ENCODE measurements at regions not wholly inside any gene's neighbourhood (a gene's known extent, or its start where the extent isn't known, plus 50 kb on each side); places are given as distances from the start of the nearest gene placed in this dataset.
"Not testable (repeated sequence)": the region's sequence is repeated elsewhere in the genome, so short reads cannot be mapped to it uniquely, and the experiment has no call there.

DNA sequence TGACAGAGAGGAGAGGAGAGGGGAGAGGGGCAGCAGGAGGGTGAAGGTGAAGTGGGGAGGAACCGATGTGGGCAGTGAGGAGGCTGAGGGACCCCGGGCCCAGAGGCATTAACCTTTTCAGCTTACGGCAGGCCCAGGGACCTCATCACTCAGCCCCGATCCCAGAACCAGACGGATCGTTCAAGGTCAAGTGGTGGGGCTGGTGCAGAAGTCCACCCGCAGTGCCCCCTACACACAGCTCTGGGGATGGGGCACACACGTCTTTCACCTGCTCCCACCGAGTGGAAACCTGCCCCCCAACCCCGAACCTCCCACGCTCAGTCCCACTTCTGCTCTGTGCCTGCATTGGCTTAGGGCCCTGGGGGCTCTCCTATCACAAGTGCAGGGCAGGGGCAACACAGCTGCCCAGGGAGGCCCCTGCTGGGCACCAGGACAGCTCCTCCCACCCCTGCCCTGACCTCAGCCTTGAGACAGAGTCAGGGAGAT, 81.9 kb upstream of the GOLGA6L4 start:
- DNase-seq (ENCODE audit: low spot score) = not testable (repeated sequence)

- not testable (repeated sequence) for DNase-seq (ENCODE audit: low spot score)
Measured at GRCh38 chr15:84154314-84154713, 81.3 kb upstream of the GOLGA6L4 start.

GRCh38 chr15:84154787-84155186, 80.8 kb upstream of the GOLGA6L4 start:
- not testable (repeated sequence) for DNase-seq (ENCODE audit: low spot score)

- not testable (repeated sequence) for DNase-seq (ENCODE audit: low spot score)
Measured at GRCh38 chr15:84155792-84156587, 79.6 kb upstream of the GOLGA6L4 start.

DNA sequence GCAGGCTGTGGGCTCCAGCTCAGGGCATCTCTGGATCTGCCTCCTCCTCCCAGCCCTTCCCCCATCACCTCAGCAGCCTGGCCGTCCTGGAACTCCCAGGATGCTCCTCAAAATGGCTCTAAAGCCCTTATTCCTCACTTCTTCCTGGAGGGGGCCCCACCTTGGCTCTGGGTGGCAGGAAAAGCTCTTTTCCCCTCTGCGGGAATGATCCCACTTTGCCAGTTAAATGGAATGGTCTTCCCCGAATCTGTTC, 79.1 kb upstream of the GOLGA6L4 start:
- DNase-seq (ENCODE audit: low spot score) = not testable (repeated sequence)

- not testable (repeated sequence) for DNase-seq (ENCODE audit: low spot score)
Measured at GRCh38 chr15:84157056-84157632, 78.4 kb upstream of the GOLGA6L4 start.

GRCh38 chr15:84157857-84158256, 77.7 kb upstream of the GOLGA6L4 start:
- not testable (repeated sequence) for DNase-seq (ENCODE audit: low spot score)

DNA sequence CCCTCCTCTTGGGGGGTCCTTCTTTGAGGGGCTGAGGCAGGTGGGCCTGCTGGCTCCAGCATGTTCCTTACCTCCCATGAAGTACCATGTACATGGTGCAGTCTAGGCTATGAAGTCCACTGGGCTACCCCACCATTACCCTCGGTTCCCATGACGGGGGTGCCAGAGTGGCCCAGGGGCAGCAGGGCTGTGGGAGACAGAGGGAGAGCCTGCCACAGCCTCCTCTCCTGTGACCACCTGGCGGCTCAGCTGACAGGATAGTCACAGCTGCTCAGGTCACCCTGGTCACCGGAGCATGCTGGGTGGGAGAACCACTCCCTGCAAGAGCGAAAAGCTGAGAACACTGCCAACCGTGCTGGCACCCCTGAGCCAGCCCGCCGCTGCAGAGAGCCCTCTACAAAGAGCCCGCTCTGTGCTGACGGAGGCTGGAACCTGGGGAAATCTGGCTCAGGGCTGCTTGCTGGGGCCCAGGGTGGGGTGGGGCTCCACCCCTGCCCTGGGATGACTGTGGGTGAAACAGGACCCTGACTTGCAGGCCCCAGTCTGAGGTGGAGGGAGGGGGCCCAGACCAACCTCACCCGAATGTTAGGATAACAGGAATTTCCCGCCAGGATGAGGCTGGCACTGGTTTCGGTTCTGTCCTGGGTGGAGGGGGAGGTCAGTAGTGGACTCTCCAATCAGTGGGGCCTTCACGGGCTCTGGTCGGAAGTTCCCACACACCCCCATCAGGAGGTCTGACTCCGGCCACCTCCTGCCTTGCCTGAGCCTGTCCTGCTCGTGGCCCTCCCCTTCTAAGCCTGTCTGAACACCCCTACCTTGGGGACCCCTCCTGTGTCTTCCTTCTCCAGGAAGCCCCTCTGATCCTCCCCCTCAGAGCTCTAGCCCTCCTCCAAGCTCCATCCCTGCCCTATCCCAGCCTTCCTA, 76.0 kb upstream of the GOLGA6L4 start:
- DNase-seq (ENCODE audit: low spot score) = not testable (repeated sequence)

- not testable (repeated sequence) for DNase-seq (ENCODE audit: low spot score)
Measured at GRCh38 chr15:84164423-84165292, 70.9 kb upstream of the GOLGA6L4 start.

DNA sequence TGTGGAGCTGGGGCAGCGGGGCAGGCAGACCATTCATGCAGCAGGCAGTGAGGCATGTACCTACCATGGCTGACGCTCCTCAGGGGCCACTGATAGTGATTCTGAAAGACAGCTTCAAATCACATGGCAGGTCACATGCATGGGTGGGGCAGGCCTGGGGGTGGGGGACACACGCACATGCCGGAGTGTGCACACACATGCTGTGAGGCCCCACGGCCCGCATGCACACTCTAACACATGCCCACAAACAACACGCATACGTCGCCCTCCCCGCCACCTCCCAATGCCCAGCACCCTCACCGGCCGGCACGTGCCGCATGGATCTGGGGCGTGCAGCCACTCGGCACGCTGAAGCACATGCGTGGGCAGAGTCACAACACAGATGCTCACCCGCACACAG, 65.5 kb upstream of the GOLGA6L4 start:
- DNase-seq (ENCODE audit: low spot score) = not testable (repeated sequence)

GRCh38 chr15:84173231-84173610, 62.4 kb upstream of the GOLGA6L4 start:
- DNase-seq (ENCODE audit: low spot score) = not testable (repeated sequence)

All from hematopoietic multipotent progenitor cell treated with erythropoietin and hydrocortisone succinate and interleukin-3 and kit ligand, for 17 days (in vitro differentiated cells).